Stimulated activated CD4-positive, alpha-beta T cell treated with anti-CD3 and anti-CD28 coated beads, Interleukin-2, amount 100 ng/mL, for 24 hours (primary cell): ENCODE measurements at regions not wholly inside any gene's neighbourhood (a gene's known extent, or its start where the extent isn't known, plus 50 kb on each side); places are given as distances from the start of the nearest gene placed in this dataset.

Source experiments
- DNase-seq, 2 donors: peaks; one replicate each; pipeline ENCODE4 v3.0.0-alpha.2; 2020

- DNase-seq, result no peak
Observed at GRCh38 chr16:65469116-65469515, 347.3 kb upstream of the CDH11 start.

GRCh38 chr16:65468133-65468532 lies 346.3 kb upstream of the CDH11 start:
- DNase-seq, result no peak

- DNase-seq, result no peak
Observed at GRCh38 chr16:65463652-65464260, 341.9 kb upstream of the CDH11 start.

GRCh38 chr16:65457084-65457483 lies 335.2 kb upstream of the CDH11 start:
- DNase-seq, result no peak

- no peak for DNase-seq
Observed at GRCh38 chr16:65455761-65456160, 333.9 kb upstream of the CDH11 start.

- no peak for DNase-seq
Observed at GRCh38 chr16:65453646-65454045, 331.8 kb upstream of the CDH11 start.

- DNase-seq, result no peak
Observed at GRCh38 chr16:65449526-65449925, 327.7 kb upstream of the CDH11 start.

- DNase-seq, result no peak
Observed at GRCh38 chr16:65446427-65446826, 324.6 kb upstream of the CDH11 start.

GRCh38 chr16:65445313-65446260 lies 323.7 kb upstream of the CDH11 start:
- DNase-seq, result no peak

- DNase-seq, result no peak
Observed at GRCh38 chr16:65441501-65441900, 319.6 kb upstream of the CDH11 start.

- DNase-seq, result no peak
Observed at GRCh38 chr16:65429504-65430181, 307.8 kb upstream of the CDH11 start.

GRCh38 chr16:65426484-65426883 lies 304.6 kb upstream of the CDH11 start:
- no peak for DNase-seq

GRCh38 chr16:65422934-65423333 lies 301.1 kb upstream of the CDH11 start:
- DNase-seq, result no peak

GRCh38 chr16:65421596-65421995 lies 299.7 kb upstream of the CDH11 start:
- DNase-seq, result no peak

- DNase-seq, result no peak
Observed at GRCh38 chr16:65418435-65418834, 296.6 kb upstream of the CDH11 start.

- no peak for DNase-seq
Observed at GRCh38 chr16:65415460-65415859, 293.6 kb upstream of the CDH11 start.

- DNase-seq, result no peak
Observed at GRCh38 chr16:65414284-65414984, 292.6 kb upstream of the CDH11 start.

GRCh38 chr16:65413861-65414260 lies 292.0 kb upstream of the CDH11 start:
- DNase-seq, result no peak

GRCh38 chr16:65410801-65411200 lies 288.9 kb upstream of the CDH11 start:
- no peak for DNase-seq

- no peak for DNase-seq
Observed at GRCh38 chr16:65409510-65409909, 287.6 kb upstream of the CDH11 start.

- no peak for DNase-seq
Observed at GRCh38 chr16:65406933-65407332, 285.1 kb upstream of the CDH11 start.

- no peak for DNase-seq
Observed at GRCh38 chr16:65406116-65406515, 284.3 kb upstream of the CDH11 start.

GRCh38 chr16:65394281-65394680 lies 272.4 kb upstream of the CDH11 start:
- no peak for DNase-seq
